ENCODE measurements at regions not wholly inside any gene's neighbourhood (a gene's known extent, or its start where the extent isn't known, plus 50 kb on each side); places are given as distances from the start of the nearest gene placed in this dataset.

DNA sequence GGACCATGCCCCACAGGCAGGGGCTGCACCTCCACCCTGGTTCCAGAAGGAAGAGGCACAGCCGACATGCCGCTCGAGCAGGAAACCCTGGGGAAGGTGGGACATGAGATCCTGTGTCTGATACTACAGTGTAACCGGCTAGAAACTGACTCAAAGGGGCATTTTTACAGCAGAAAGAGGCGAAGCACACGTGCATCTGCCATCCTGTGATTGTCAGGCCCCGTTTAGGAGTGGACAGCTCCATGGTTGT is 62.7 kb downstream of the SIK1 start:
- ChIA-PET POLR2A (no interaction called here), CTCF (no interaction called here)
- H3K4me3 ChIP-seq (ENCODE audit: low read depth, low read length): no peak overlapping the region
- no peak for DNase-seq (ENCODE audit: low read depth, low spot score)
- TF ChIP-seq, protein P1, sequence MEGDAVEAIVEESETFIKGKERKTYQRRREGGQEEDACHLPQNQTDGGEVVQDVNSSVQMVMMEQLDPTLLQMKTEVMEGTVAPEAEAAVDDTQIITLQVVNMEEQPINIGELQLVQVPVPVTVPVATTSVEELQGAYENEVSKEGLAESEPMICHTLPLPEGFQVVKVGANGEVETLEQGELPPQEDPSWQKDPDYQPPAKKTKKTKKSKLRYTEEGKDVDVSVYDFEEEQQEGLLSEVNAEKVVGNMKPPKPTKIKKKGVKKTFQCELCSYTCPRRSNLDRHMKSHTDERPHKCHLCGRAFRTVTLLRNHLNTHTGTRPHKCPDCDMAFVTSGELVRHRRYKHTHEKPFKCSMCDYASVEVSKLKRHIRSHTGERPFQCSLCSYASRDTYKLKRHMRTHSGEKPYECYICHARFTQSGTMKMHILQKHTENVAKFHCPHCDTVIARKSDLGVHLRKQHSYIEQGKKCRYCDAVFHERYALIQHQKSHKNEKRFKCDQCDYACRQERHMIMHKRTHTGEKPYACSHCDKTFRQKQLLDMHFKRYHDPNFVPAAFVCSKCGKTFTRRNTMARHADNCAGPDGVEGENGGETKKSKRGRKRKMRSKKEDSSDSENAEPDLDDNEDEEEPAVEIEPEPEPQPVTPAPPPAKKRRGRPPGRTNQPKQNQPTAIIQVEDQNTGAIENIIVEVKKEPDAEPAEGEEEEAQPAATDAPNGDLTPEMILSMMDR (IDR thresholded peaks at IDR 0.05; ENCODE audit: insufficient read depth, low read length, missing control alignments): no peak

DNA sequence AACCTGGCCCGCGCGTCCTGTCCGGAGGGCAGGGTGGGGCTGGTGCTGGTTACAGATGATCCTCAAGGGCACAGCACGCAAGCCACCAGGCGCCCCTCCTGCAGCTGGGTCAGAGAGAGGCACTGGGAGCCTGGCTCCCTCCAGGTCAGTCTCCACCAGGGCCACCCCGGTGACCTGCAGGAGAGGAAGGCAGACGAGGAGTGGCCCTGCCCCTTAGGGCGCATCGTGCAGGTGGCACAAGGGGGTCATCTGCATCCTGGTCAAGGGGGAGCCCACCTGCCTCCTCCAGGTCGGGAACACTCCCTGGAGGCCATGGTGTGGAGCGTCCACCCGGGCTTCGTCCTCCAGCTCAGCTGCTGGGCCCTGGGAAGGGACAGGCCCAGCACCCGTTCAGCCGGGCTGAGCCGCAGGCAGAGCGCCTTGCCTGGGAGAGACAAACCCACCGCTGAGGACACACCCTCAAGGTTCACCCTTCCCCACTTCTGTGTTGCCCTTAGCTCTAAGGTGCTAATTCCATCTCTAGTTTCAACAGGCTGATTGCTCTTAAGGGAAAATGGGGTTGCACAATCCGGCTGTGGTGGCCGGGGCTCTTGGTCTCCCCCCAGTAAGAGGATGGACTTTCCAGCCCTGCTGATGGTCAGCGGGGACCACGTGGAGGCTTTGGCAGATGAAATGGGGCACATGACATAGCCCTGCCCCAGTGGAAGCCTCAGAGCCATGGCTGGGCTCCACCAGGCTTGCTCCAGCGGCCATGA is 63.2 kb downstream of the SIK1 start:
- no peak for DNase-seq (ENCODE audit: low read depth, low spot score)
- H3K4me3 ChIP-seq (ENCODE audit: low read depth, low read length): no peak overlapping the region
- CTCF ChIA-PET: no interaction called here
- POLR2A ChIA-PET: no interaction called here
- TF ChIP-seq, protein P1 (IDR thresholded peaks at IDR 0.05; ENCODE audit: insufficient read depth, low read length, missing control alignments): no peak

DNA sequence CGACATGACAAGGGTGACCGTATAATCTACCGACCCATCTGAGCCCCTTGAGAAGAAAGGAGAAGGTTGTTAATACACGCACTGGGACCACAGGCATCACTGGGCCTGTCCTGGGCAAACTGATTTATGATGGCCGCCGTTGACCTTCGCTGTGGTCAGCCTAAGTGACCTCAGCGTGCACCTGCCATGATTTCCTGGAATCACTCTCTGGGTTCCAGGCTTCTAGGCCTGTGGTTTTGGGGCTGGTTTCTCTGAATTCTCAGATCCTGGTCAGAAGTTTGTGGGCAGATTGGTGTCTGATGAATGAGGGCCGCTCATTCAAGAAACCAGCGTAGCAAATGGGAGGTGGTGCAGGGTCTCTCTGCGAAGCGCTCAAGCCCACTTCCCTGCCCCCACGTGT is 64.0 kb downstream of the SIK1 start:
- POLR2A ChIA-PET: interaction anchor here (0.7 kb wide), 1 partner anchor 29 kb away, joined by 3 read pairs; no protein-coding TSS in a partner anchor

DNA sequence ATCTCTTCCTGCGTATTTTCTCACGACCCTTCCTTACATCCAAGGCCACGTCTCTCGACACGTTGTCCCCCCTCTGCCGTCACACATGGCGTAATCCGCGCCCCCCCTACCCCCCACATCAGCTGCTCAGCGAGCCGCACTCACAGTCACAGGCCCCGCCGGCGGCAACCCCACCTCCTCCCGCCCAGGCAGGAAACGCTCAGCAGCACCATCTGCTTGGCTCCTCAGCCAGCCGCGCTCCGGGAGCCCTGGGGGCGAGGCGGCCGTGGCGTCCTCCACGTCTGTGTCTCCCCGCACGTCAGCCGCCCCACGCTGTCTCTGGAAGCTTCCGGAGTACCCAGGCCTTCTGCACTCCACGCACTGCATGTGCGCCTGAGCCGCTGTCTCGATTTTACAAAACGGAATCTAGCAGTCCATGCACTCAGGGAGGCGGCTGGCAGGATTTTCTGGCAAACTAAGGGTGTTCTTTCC is 64.6 kb downstream of the SIK1 start:
- TF ChIP-seq, protein P1 (IDR thresholded peaks at IDR 0.05; ENCODE audit: insufficient read depth, low read length, missing control alignments): peak; percentile 7
- DNase-seq (ENCODE audit: low read depth, low spot score): peak; percentile 61
- CTCF ChIA-PET: interaction anchor here (1.3 to 1.8 kb wide), 2 partner anchors 10 to 283 kb away, joined by 7 read pairs; no protein-coding TSS in a partner anchor
- H3K4me3 ChIP-seq (ENCODE audit: low read depth, low read length): peak overlapping the region; percentile 37
- POLR2A ChIA-PET: interaction anchor here (0.7 kb wide), 1 partner anchor 29 kb away, joined by 3 read pairs; no protein-coding TSS in a partner anchor

More for the DNA sequence above, 64.0 kb downstream of the SIK1 start:
- DNase-seq (ENCODE audit: low read depth, low spot score): no peak
- CTCF ChIA-PET: interaction anchor here (1.3 to 1.8 kb wide), 2 partner anchors 10 to 283 kb away, joined by 7 read pairs; no protein-coding TSS in a partner anchor
- TF ChIP-seq, protein P1 (IDR thresholded peaks at IDR 0.05; ENCODE audit: insufficient read depth, low read length, missing control alignments): no peak
- H3K4me3 ChIP-seq (ENCODE audit: low read depth, low read length): no peak overlapping the region

DNA sequence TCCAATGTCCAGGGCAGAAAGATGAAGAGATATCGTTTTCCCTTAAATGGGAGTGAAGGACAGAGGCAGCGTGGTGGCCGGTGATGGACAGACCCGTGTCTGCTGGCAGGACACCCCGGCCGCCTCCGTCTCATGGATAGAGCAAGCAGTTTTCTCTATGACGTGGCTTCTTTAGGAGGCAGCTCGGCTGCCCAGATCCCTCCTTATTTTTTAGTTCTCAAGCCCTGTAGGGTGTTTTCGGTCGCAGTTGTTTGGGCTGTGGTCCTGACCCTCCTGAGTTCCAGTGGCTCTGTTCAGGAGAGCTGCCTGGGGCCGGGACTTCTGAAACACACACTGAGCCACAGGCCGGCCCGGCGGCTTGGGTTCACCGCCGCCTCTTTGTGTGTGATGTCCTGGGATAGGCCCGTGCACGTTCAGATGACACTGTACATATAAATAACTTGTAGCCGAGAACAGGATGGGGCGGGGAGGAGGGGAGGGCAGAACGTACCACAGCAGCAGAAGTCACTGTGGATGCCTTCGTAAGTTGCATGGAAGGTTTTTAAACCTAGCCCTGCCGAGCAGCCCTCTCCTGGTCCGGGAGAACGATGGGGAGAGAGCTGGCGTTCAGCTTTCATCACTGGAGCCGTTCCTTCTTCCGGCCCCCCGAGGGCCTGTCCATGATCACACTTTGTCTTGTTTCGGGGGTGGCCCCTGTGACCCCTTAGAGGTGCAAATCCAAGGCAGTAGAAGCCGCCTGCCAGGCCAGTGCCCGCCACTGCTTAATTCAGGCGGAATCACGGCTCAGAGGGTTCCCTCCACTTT is 65.2 kb downstream of the SIK1 start:
- POLR2A ChIA-PET: no interaction called here
- TF ChIP-seq, protein P1 (IDR thresholded peaks at IDR 0.05; ENCODE audit: insufficient read depth, low read length, missing control alignments): no peak
- peak; percentile 63 for DNase-seq (ENCODE audit: low read depth, low spot score)
- CTCF ChIA-PET: interaction anchor here (1.0 to 1.8 kb wide), 3 partner anchors 9 to 284 kb away, joined by 4 to 7 read pairs (median 7); no protein-coding TSS in a partner anchor
- peak overlapping the region; percentile 37 for H3K4me3 ChIP-seq (ENCODE audit: low read depth, low read length)

DNA sequence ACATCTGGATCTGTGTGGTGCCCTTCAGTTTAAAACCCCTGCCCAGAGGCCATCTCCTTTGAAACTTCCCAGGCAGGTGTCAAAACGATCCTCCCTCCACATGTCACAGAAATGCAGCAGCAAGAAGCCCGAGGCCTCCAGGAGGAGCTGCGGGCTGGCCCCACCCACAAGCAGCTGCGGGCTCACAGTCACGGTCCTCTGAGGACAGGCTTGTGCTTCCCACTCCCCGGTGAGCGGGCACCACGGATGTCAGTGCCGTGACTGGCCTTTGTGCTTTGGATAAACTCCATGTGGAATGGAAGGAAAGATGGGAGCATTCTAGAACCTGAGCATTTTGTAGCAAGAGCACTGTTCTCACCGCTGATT is 65.8 kb downstream of the SIK1 start:
- CTCF ChIA-PET: interaction anchor here (1.0 to 1.8 kb wide), 2 partner anchors 8 to 20 kb away, joined by 4 to 7 read pairs; no protein-coding TSS in a partner anchor

More for the DNA sequence above, 65.8 kb downstream of the SIK1 start:
- POLR2A ChIA-PET: no interaction called here
- peak overlapping the region; percentile 37 for H3K4me3 ChIP-seq (ENCODE audit: low read depth, low read length)
- TF ChIP-seq, protein P1 (IDR thresholded peaks at IDR 0.05; ENCODE audit: insufficient read depth, low read length, missing control alignments): peak; percentile 9
- DNase-seq (ENCODE audit: low read depth, low spot score): no peak
